ENCODE measurements at regions not wholly inside any gene's neighbourhood (a gene's known extent, or its start where the extent isn't known, plus 50 kb on each side); places are given as distances from the start of the nearest gene placed in this dataset.

DNA sequence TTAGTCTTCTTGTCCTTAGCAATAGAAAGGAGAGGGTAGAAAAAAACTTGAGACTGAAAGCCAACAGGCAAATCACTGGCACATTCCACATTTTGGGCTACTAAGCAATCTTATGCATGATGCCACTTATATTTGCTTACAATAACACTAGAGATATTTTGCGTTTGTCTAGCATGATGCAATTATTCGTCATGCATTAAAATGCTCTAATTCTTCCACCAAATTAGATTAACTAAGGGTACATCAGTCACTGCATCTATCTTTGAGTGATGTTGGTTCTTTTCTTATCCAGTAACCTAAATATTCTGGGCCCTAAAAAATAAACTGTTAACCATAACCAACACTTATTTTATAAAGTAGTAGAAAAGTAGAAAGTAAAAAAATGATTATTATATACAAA lies 1311.7 kb upstream of the CDH2 start:
- in situ Hi-C loops (cut with MboI; ENCODE audit: low sequenced_read_pairs, unreplicated experiment) = no loop called here
- DNase-seq (ENCODE audit: low spot score) = no peak
- TF ChIP-seq, protein P1, sequence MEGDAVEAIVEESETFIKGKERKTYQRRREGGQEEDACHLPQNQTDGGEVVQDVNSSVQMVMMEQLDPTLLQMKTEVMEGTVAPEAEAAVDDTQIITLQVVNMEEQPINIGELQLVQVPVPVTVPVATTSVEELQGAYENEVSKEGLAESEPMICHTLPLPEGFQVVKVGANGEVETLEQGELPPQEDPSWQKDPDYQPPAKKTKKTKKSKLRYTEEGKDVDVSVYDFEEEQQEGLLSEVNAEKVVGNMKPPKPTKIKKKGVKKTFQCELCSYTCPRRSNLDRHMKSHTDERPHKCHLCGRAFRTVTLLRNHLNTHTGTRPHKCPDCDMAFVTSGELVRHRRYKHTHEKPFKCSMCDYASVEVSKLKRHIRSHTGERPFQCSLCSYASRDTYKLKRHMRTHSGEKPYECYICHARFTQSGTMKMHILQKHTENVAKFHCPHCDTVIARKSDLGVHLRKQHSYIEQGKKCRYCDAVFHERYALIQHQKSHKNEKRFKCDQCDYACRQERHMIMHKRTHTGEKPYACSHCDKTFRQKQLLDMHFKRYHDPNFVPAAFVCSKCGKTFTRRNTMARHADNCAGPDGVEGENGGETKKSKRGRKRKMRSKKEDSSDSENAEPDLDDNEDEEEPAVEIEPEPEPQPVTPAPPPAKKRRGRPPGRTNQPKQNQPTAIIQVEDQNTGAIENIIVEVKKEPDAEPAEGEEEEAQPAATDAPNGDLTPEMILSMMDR (IDR thresholded peaks at IDR 0.05; ENCODE audit: borderline replicate concordance, control extremely low read depth, extremely low read depth, insufficient read depth, missing control alignments) = no peak

DNA sequence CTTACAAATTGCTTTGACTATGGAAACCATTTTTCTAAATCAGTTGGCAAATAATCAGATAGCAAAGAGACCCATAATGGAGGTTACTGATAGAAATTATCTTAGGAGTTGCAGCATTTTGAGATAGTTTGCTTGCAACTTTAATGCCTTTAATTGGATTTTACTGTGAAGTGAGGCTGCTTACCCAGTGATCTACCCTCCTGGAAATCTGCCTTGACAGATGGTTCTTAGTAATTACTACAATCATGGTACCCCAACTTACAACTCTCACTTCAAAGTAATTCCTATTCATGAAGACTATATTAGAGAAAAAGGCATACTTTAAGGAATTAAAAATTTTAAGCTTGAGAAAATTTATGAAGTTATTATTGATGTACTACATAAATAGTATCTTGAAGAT lies 1288.6 kb upstream of the CDH2 start:
- DNase-seq (ENCODE audit: low spot score) = no peak
- in situ Hi-C loops (cut with MboI; ENCODE audit: low sequenced_read_pairs, unreplicated experiment) = no loop called here
- TF ChIP-seq, protein P1 (IDR thresholded peaks at IDR 0.05; ENCODE audit: borderline replicate concordance, control extremely low read depth, extremely low read depth, insufficient read depth, missing control alignments) = no peak

DNA sequence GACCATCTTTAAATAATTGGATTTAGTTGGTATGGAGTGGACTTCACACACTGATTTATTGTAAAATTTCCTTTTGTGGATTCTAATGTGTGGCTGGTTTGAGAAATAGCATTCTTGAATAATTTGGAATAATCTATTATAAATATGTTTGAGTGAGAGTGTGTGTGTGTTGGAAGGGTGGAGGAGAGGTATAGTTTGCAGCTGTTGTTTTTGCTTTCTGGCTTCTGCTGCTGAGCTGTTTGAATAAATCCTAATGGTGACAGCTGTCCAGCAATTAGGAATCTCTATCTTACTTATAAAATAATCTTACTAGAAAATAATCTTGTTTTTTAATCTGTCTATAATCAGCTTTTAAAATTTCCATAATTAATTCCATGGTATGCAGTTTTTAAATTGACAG lies 1283.0 kb upstream of the CDH2 start:
- in situ Hi-C loops (cut with MboI; ENCODE audit: low sequenced_read_pairs, unreplicated experiment) = no loop called here
- DNase-seq (ENCODE audit: low spot score) = no peak
- TF ChIP-seq, protein P1 (IDR thresholded peaks at IDR 0.05; ENCODE audit: borderline replicate concordance, control extremely low read depth, extremely low read depth, insufficient read depth, missing control alignments) = no peak

DNA sequence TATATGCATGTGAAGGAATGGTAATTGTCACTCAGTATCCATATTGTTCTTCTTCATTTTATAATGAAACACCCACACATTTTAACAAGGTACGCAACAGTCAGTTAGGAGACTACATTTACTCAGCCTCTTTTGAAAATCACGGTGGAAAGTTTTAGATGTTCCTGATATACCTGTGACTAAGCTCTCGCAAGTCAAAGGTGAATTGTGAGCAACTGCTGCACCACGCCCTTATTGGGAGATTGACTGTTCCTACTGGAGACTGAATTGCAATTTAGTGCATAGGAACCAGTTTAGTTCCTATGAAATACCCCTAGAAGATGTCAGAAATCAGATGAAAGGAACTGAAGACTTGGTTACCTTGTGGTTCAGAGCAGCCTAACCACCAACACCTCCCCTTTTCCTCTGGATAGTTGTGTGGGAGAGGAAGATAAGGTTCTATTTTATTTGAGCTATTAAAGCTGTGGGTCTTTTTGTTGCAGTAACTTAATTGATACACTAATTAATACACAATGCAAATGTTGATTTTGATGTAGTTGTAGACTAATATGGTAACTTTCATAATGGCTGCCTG lies 1280.5 kb upstream of the CDH2 start:
- in situ Hi-C loops (cut with MboI; ENCODE audit: low sequenced_read_pairs, unreplicated experiment) = no loop called here
- DNase-seq (ENCODE audit: low spot score) = no peak
- TF ChIP-seq, protein P1 (IDR thresholded peaks at IDR 0.05; ENCODE audit: borderline replicate concordance, control extremely low read depth, extremely low read depth, insufficient read depth, missing control alignments) = no peak

DNA sequence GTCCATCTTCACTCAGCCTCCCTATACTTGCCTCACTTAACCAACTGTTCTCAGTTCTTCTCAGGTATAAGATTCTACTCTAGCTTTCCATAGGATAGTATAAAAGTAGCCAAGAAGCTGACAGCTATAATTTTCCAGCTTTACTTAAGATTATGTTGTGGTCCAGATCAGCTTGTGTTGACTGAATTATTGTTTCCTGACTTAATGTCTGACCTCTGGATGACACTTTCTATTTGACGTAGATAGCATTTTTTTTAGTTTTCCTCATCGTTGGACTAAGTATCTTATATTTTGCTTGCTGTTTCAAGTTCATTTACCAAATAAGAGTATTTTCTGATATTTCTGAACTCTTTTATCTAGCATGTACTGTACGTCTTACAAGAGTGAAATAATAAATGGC lies 1272.5 kb upstream of the CDH2 start:
- TF ChIP-seq, protein P1 (IDR thresholded peaks at IDR 0.05; ENCODE audit: borderline replicate concordance, control extremely low read depth, extremely low read depth, insufficient read depth, missing control alignments) = no peak
- no peak for DNase-seq (ENCODE audit: low spot score)
- in situ Hi-C loops (cut with MboI; ENCODE audit: low sequenced_read_pairs, unreplicated experiment) = no loop called here

DNA sequence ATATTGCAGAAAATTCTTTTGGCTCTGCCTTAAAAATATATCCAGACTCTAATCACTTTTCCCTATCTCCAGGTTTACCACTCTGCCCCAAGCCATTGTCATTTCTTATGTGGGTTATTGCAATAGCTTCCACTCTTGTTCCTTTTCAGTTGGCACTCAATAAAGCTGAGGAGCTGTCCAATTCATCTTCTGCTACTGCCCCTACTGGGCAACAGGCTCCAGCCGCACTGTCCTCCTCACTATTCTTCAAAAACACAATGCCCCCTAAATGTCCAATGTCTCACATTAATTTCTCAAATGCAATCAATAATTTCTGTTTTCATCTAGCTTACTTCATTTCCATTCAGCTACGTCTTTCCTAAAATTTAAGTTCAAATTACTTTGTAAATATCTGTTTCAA lies 1262.5 kb upstream of the CDH2 start:
- TF ChIP-seq, protein P1 (IDR thresholded peaks at IDR 0.05; ENCODE audit: borderline replicate concordance, control extremely low read depth, extremely low read depth, insufficient read depth, missing control alignments) = no peak
- DNase-seq (ENCODE audit: low spot score) = no peak
- in situ Hi-C loops (cut with MboI; ENCODE audit: low sequenced_read_pairs, unreplicated experiment) = no loop called here

DNA sequence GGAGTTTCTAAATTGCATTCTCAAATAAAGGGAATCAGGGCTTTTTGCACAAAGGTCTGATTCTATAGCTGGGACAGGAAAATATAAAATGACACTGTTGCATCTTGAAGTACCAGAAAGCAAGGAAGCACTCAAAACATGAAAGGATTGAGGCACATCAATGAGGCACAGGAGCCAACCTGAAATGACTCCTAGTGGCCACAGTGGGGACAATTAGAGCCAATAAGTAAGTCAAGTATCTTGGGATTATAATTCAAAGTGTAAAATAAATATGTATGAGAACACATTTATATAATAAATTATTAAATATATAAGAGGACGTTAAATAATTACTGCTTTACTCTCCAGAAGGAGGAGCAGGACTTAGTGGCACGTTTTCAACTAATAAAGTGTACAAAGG lies 1259.5 kb upstream of the CDH2 start:
- TF ChIP-seq, protein P1 (IDR thresholded peaks at IDR 0.05; ENCODE audit: borderline replicate concordance, control extremely low read depth, extremely low read depth, insufficient read depth, missing control alignments) = no peak
- DNase-seq (ENCODE audit: low spot score) = no peak
- in situ Hi-C loops (cut with MboI; ENCODE audit: low sequenced_read_pairs, unreplicated experiment) = no loop called here
